Gastrocnemius medialis (tissue), 4 donors: ENCODE measurements at regions not wholly inside any gene's neighbourhood (a gene's known extent, or its start where the extent isn't known, plus 50 kb on each side); places are given as distances from the start of the nearest gene placed in this dataset.

Experiments used
- ATAC-seq, 2 donors: fragments of 150-250 bp; one replicate each; pipeline ENCODE4 v1.9.1; 2016
- DNase-seq, 2 donors: peaks; one replicate each; pipeline ENCODE4 v3.0.0-alpha.2; 2019
- H3K27ac ChIP-seq, 4 donors: fragments of 200-600 bp; sonication (generic); 1 replicate in 1 of 4; 2 replicates in 3 of 4; pipeline ENCODE4 v1.5.1; 2016 to 2018; ENCODE audit warnings: mild to moderate bottlenecking in 2 of 4, moderate library complexity in 1 of 4
- H3K27me3 ChIP-seq, 3 donors: fragments of 200-600 bp; sonication (generic) in 2 of 3; 1 replicate in 1 of 3; 2 replicates in 2 of 3; pipeline versions ENCODE4 v1.5.1 to v1.6.0; 2016 to 2019; ENCODE audit warnings: mild to moderate bottlenecking in 1 of 3, moderate library complexity in 1 of 3
- H3K36me3 ChIP-seq, 2 donors: fragments of 200-600 bp; sonication (generic) in 1 of 2; one replicate each; pipeline ENCODE4 v1.5.1; 2017 to 2018
- H3K4me1 ChIP-seq, 2 donors: fragments of 200-600 bp; sonication (generic) in 1 of 2; one replicate each; pipeline ENCODE4 v1.5.1; 2016 to 2017; ENCODE audit warnings: mild to moderate bottlenecking in 2 of 2
- H3K4me3 ChIP-seq, 4 donors: fragments of 200-600 bp; sonication (generic) in 3 of 4; 1 replicate in 1 of 4; 2 replicates in 3 of 4; pipeline ENCODE4 v1.5.1; 2016 to 2019; ENCODE audit warnings: mild to moderate bottlenecking in 2 of 4
- H3K9me3 ChIP-seq, 3 donors: fragments of 200-600 bp; sonication (generic) in 2 of 3; 1 replicate in 1 of 3; 2 replicates in 2 of 3; pipeline ENCODE4 v1.5.1; 2016 to 2019
- POLR2A ChIP-seq, 2 donors: fragments of 450-650 bp; IDR thresholded peaks; one replicate each; pipeline ENCODE4 v1.6.1; 2017; ENCODE audit warnings: antibody characterized with exemption in 2 of 2, mild to moderate bottlenecking in 2 of 2, moderate library complexity in 2 of 2
- in situ Hi-C, 4 donors: fragments of 200-750 bp; cut with MboI; loops; one replicate each; pipeline versions ENCODE4 v1.15.0 to v1.8.0; 2017; ENCODE audit warnings: low sequenced_read_pairs in 4 of 4
- intact Hi-C: fragments of 100-400 bp; cut with DNase I; formaldehyde crosslinking; loops from one replicate; pipeline ENCODE4 v1.15.1; 2023; ENCODE audit warnings: low total_unique reads
- TF ChIP-seq, protein P1 (sequence below), 5 experiments: fragments of 450-650 bp in 3 of 5; fragments of 200-600 bp in 2 of 5; sonication (generic) in 2 of 5; IDR thresholded peaks in 4 of 5; conservative IDR thresholded peaks in 1 of 5; 1 replicate in 4 of 5; 2 replicates in 1 of 5; pipeline ENCODE4 v1.5.1; 2016 to 2019; ENCODE audit warnings: antibody characterized with exemption in 5 of 5, mild to moderate bottlenecking in 3 of 5, moderate library complexity in 3 of 5

DNA sequence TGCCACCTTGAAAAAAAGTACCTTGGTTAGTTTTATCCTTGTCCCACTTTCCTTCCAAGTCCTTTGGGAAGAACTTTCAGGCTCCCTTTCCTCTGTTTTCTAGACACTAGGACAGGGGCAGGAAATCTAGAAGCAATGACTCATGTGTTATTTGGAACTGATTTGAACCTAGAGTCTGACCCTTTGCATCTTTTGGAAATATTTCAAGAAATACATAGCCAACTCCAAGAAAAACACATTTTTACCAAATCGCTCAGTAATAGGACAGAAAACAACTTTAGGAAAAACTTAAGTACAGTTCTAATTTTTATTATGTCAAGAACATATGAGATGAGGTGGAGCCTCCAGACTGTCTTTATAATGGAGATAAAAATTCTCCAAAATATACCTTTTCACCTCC is 292.4 kb downstream of the PTBP2 start:
- ATAC-seq (no peak), DNase-seq (no peak)
- H3K4me3 ChIP-seq = no peak overlapping the region
- no peaks in the 10 kb centered on the region for H3K27me3 ChIP-seq
- no peaks in the 10 kb centered on the region for H3K9me3 ChIP-seq
- in situ Hi-C loops = no loop called here
- H3K4me1 ChIP-seq = peaks cover 0 to 4% of the 10 kb centered on the region in 2 donors
- intact Hi-C loops = no loop called here
- no peaks in the 10 kb centered on the region for H3K36me3 ChIP-seq
- no peak overlapping the region for H3K27ac ChIP-seq
- TF ChIP-seq POLR2A (IDR thresholded peaks at IDR 0.05) = no peak
- TF ChIP-seq, protein P1, sequence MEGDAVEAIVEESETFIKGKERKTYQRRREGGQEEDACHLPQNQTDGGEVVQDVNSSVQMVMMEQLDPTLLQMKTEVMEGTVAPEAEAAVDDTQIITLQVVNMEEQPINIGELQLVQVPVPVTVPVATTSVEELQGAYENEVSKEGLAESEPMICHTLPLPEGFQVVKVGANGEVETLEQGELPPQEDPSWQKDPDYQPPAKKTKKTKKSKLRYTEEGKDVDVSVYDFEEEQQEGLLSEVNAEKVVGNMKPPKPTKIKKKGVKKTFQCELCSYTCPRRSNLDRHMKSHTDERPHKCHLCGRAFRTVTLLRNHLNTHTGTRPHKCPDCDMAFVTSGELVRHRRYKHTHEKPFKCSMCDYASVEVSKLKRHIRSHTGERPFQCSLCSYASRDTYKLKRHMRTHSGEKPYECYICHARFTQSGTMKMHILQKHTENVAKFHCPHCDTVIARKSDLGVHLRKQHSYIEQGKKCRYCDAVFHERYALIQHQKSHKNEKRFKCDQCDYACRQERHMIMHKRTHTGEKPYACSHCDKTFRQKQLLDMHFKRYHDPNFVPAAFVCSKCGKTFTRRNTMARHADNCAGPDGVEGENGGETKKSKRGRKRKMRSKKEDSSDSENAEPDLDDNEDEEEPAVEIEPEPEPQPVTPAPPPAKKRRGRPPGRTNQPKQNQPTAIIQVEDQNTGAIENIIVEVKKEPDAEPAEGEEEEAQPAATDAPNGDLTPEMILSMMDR (IDR thresholded peaks at IDR 0.05 in 4 of 5, conservative IDR thresholded peaks at IDR 0.05 in 1 of 5) = no peak

DNA sequence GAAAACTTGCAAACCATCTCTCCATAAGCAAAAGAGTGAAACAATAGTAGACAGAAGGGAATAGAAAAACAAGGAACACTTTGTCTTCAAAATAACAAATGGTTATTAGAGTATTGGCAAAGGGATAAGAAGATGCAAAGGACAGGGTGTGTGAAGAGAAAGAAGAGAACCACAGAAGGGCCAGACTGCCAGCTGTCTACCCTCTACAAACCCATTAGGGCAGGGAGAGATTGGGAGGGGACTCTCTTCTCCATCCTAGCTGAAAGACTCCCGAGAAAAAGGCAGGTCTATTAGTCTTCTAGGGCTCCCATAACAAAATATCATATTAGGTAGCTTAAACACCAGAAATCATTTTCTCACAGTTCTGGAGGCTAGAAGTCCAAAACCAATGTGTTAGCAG is 292.8 kb downstream of the PTBP2 start:
- in situ Hi-C loops = no loop called here
- Histone ChIP-seq H3K36me3 (no peaks in the 10 kb centered on the region), H3K9me3 (no peaks in the 10 kb centered on the region), H3K27me3 (no peaks in the 10 kb centered on the region), H3K27ac (no peak overlapping the region), H3K4me3 (no peak overlapping the region), H3K4me1 (peaks cover 0 to 4% of the 10 kb centered on the region in 2 donors)
- intact Hi-C loops = no loop called here
- no peak for ATAC-seq
- no peak for DNase-seq
- TF ChIP-seq, protein P1 (IDR thresholded peaks at IDR 0.05 in 4 of 5, conservative IDR thresholded peaks at IDR 0.05 in 1 of 5) = no peak
- no peak for TF ChIP-seq POLR2A (IDR thresholded peaks at IDR 0.05)

DNA sequence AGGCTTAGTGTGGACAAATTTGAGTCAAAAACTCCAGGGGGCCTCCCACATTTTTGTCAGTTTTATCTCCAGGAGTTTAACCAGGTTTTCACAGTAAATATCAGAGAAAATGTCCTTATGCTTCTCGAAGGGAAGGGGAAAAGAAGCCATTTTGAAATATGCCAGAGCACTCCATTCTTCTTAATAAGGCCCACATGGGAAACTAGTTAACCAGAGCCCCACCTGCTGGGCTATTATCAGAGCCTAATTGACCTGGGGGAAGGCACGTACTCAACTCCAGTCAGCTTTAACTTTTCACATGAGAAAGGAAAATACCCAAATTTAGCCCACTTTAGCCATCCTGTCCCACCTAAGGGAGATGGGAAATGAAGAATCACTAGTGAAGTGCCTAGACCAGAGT is 296.3 kb downstream of the PTBP2 start:
- H3K36me3 ChIP-seq = no peaks in the 10 kb centered on the region
- intact Hi-C loops = no loop called here
- TF ChIP-seq POLR2A (IDR thresholded peaks at IDR 0.05) = no peak
- TF ChIP-seq, protein P1 (IDR thresholded peaks at IDR 0.05 in 4 of 5, conservative IDR thresholded peaks at IDR 0.05 in 1 of 5) = no peak
- H3K4me1 ChIP-seq = peaks cover 0 to 4% of the 10 kb centered on the region in 2 donors
- H3K4me3 ChIP-seq = no peak overlapping the region
- no peaks in the 10 kb centered on the region for H3K27me3 ChIP-seq
- no peaks in the 10 kb centered on the region for H3K9me3 ChIP-seq
- in situ Hi-C loops = no loop called here
- ATAC-seq = no peak
- no peak overlapping the region for H3K27ac ChIP-seq
- DNase-seq = no peak
